ENCODE measurements at regions not wholly inside any gene's neighbourhood (a gene's known extent, or its start where the extent isn't known, plus 50 kb on each side); places are given as distances from the start of the nearest gene placed in this dataset.

DNA sequence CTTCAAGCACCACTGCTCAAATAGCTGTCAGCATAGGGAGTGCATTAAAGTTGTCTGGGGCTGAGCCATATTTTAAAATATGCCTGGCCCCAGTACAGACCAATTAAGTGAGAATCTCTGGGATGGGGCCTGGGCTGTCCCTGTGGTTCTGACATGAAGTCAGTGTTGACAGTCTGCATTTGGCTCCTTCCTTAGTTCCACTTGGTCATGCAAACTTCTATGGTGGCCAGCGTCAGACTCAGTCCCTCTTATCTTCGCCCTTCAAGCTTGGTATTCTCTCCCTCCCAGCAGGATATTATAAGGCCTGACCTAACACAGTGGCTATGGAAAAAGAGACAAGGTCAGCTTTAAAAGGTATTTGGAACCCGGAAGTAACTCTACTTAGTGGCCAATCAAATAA lies 177.2 kb downstream of the PMP22 start:
- no peak overlapping the region for H3K9ac ChIP-seq (ENCODE audit: low read length)
- H3K9me2 ChIP-seq (ENCODE audit: insufficient read depth, low read length), result no peaks in the 10 kb centered on the region
- H3K27me3 ChIP-seq (ENCODE audit: insufficient read depth, low read depth, low read length), result no peaks in the 10 kb centered on the region
- no peaks in the 10 kb centered on the region for H3K79me2 ChIP-seq (replicated peaks; ENCODE audit: insufficient read depth, low read length)
- no peak overlapping the region for H3K4me2 ChIP-seq (ENCODE audit: low read length)
- no peaks in the 10 kb centered on the region for H3F3A ChIP-seq (ENCODE audit: insufficient read depth, low read length, poor library complexity, severe bottlenecking)
- no peak overlapping the region for H2AFZ ChIP-seq (ENCODE audit: low read depth, low read length)
- no peaks in the 10 kb centered on the region for H3K36me3 ChIP-seq (ENCODE audit: insufficient read depth, low read length)
- no peak overlapping the region for H3K4me3 ChIP-seq (ENCODE audit: low read length)
- H3K9me3 ChIP-seq (ENCODE audit: low read length), result no peaks in the 10 kb centered on the region
- no peaks in the 10 kb centered on the region for H4K20me1 ChIP-seq (ENCODE audit: insufficient read depth)
- H3K27ac ChIP-seq (ENCODE audit: low read length), result no peak overlapping the region
- TF ChIP-seq SMC3 (conservative IDR thresholded peaks at IDR 0.05; ENCODE audit: poor library complexity), result no peak

DNA sequence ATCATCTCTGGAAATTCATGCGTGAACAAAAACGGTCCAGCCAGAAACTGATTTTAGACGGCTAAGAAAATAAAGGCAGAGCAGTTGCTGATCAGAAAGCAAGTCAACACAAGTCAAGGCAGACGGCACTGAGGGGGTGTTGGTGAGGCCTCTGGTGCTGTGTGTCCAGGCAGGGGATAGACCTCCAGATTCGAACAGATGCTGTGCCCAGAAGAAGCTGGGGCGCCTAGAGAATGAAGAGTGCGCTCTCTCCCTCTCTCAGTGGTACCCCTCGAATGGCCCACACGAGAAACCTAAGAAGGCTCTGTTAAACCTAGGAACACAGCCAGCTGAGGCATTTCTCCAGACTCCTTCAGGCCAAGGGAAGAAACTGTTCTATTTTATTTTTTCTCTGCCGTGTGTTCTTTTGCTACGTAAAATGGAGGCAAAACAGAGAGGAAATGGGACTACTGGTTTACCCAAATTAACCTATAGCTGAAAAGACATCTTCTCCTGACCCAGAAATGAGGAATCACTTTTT lies 178.3 kb downstream of the PMP22 start:
- H3K9ac ChIP-seq (ENCODE audit: low read length), result no peak overlapping the region
- no peaks in the 10 kb centered on the region for H3F3A ChIP-seq (ENCODE audit: insufficient read depth, low read length, poor library complexity, severe bottlenecking)
- H3K27ac ChIP-seq (ENCODE audit: low read length), result no peak overlapping the region
- no peaks in the 10 kb centered on the region for H3K9me2 ChIP-seq (ENCODE audit: insufficient read depth, low read length)
- no peaks in the 10 kb centered on the region for H3K9me3 ChIP-seq (ENCODE audit: low read length)
- no peak overlapping the region for H2AFZ ChIP-seq (ENCODE audit: low read depth, low read length)
- H4K20me1 ChIP-seq (ENCODE audit: insufficient read depth), result no peaks in the 10 kb centered on the region
- H3K27me3 ChIP-seq (ENCODE audit: insufficient read depth, low read depth, low read length), result no peaks in the 10 kb centered on the region
- no peak overlapping the region for H3K4me3 ChIP-seq (ENCODE audit: low read length)
- no peak overlapping the region for H3K4me2 ChIP-seq (ENCODE audit: low read length)
- no peaks in the 10 kb centered on the region for H3K36me3 ChIP-seq (ENCODE audit: insufficient read depth, low read length)
- no peak for TF ChIP-seq RAD21 (conservative IDR thresholded peaks at IDR 0.05)
- no peak for TF ChIP-seq EP300 (conservative IDR thresholded peaks at IDR 0.05; ENCODE audit: poor library complexity, severe bottlenecking)
- no peak for TF ChIP-seq REST (IDR thresholded peaks at IDR 0.05; ENCODE audit: borderline replicate concordance)
- TF ChIP-seq TAF1 (IDR thresholded peaks at IDR 0.05; ENCODE audit: low read depth), result no peak
- no peak for TF ChIP-seq EZH2 (IDR thresholded peaks at IDR 0.05; ENCODE audit: borderline replicate concordance, insufficient read depth, low read length, poor library complexity, severe bottlenecking)
- TF ChIP-seq, protein P1, sequence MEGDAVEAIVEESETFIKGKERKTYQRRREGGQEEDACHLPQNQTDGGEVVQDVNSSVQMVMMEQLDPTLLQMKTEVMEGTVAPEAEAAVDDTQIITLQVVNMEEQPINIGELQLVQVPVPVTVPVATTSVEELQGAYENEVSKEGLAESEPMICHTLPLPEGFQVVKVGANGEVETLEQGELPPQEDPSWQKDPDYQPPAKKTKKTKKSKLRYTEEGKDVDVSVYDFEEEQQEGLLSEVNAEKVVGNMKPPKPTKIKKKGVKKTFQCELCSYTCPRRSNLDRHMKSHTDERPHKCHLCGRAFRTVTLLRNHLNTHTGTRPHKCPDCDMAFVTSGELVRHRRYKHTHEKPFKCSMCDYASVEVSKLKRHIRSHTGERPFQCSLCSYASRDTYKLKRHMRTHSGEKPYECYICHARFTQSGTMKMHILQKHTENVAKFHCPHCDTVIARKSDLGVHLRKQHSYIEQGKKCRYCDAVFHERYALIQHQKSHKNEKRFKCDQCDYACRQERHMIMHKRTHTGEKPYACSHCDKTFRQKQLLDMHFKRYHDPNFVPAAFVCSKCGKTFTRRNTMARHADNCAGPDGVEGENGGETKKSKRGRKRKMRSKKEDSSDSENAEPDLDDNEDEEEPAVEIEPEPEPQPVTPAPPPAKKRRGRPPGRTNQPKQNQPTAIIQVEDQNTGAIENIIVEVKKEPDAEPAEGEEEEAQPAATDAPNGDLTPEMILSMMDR (IDR thresholded peaks at IDR 0.05; ENCODE audit: poor library complexity, severe bottlenecking), result no peak
- no peak for TF ChIP-seq POLR2AphosphoS5 (IDR thresholded peaks at IDR 0.05)
- no peak for TF ChIP-seq SMC3 (conservative IDR thresholded peaks at IDR 0.05; ENCODE audit: poor library complexity)
- TF ChIP-seq MXI1 (conservative IDR thresholded peaks at IDR 0.05; ENCODE audit: poor library complexity, severe bottlenecking), result no peak
- H3K79me2 ChIP-seq (replicated peaks; ENCODE audit: insufficient read depth, low read length), result no peaks in the 10 kb centered on the region

Measured in neural cell (in vitro differentiated cells).